ENCODE measurements at regions not wholly inside any gene's neighbourhood (a gene's known extent, or its start where the extent isn't known, plus 50 kb on each side); places are given as distances from the start of the nearest gene placed in this dataset.

GRCh38 chr1:78325293-78325692, 165.5 kb upstream of the PTGFR start:
- TF ChIP-seq CTCF (IDR thresholded peaks at IDR 0.05; ENCODE audit: low read depth, low read length, poor library complexity, severe bottlenecking) (no peak), EZH2phosphoT487 (IDR thresholded peaks at IDR 0.05; ENCODE audit: borderline replicate concordance, low read length) (no peak)
